ENCODE measurements at regions not wholly inside any gene's neighbourhood (a gene's known extent, or its start where the extent isn't known, plus 50 kb on each side); places are given as distances from the start of the nearest gene placed in this dataset.

GRCh38 chr10:46215426-46215825, 71.4 kb upstream of the ANTXRL start:
- TF ChIP-seq, protein P1, sequence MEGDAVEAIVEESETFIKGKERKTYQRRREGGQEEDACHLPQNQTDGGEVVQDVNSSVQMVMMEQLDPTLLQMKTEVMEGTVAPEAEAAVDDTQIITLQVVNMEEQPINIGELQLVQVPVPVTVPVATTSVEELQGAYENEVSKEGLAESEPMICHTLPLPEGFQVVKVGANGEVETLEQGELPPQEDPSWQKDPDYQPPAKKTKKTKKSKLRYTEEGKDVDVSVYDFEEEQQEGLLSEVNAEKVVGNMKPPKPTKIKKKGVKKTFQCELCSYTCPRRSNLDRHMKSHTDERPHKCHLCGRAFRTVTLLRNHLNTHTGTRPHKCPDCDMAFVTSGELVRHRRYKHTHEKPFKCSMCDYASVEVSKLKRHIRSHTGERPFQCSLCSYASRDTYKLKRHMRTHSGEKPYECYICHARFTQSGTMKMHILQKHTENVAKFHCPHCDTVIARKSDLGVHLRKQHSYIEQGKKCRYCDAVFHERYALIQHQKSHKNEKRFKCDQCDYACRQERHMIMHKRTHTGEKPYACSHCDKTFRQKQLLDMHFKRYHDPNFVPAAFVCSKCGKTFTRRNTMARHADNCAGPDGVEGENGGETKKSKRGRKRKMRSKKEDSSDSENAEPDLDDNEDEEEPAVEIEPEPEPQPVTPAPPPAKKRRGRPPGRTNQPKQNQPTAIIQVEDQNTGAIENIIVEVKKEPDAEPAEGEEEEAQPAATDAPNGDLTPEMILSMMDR (IDR thresholded peaks at IDR 0.05; ENCODE audit: insufficient read depth, low read depth, low read length), result no peak
- no peak for TF ChIP-seq EZH2 (IDR thresholded peaks at IDR 0.05; ENCODE audit: insufficient read depth, low read length)
